GM21381 (cell line): ENCODE measurements at regions not wholly inside any gene's neighbourhood (a gene's known extent, or its start where the extent isn't known, plus 50 kb on each side); places are given as distances from the start of the nearest gene placed in this dataset.

Experiments
- ATAC-seq: cut with Tn5 transposase; IDR thresholded peaks from one replicate; pipeline ENCODE4 v1.9.1; 2021; ENCODE audit warnings: mild to moderate bottlenecking, moderate library complexity; ENCODE audit not compliant: unreplicated experiment

DNA sequence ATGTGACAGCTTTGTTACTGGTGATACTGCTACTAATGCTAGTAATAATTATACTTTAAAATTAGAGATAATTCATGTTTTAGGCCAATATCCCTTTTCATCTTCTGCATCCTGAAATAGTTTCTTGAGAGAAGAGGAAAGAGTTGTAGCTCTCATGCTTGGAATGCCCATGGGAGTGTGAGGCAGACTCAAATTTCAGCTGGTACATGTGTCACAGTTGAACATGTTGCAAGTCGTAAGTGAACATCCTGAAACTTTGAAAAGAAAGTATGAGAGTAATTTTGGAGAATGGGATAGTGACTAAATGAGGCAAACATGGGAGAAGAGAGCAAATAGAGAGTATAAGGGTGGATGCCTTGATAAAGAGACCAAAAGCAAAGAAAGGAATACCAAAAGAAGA, 168.0 kb downstream of the TMTC3 start:
- ATAC-seq = no peak

DNA sequence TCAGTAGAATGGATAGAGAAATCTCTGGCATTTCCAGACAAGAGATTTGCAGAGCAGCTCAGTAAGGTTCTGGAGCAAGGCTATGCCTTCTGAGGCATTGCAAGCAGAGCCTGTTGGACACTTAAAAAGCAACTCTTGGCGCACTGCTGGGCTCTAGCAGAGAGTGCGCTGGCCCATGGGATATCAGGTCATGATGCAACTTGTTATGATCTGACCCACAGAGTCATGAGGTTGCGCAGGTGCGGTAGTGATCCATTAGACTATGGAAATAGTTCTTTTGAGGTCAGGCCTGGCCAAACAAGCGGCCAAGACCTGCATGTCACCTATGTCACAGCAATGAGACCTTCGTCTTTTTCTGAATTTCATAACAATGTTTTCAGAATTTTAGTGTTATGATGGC, 168.6 kb downstream of the TMTC3 start:
- ATAC-seq = no peak

DNA sequence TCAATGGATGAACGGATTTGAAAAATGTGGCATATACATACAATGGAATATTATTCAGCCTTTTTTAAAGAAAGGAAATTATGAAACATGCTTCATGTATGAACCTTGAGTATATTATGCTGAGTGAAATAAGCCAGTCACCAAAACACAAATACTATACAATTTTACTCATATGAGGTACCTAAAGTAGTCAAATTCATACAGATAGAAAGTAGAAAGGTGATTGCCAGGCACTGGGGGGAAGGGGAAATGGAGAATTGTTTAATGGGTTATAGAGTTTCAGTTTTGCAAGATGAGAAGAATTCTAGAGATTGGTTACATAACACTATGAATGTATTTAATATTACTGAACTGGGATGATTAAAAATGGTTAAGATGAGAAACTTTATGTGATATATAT, 171.4 kb downstream of the TMTC3 start:
- no peak for ATAC-seq

- ATAC-seq = no peak
Observed at GRCh38 chr12:88314706-88315105, 172.6 kb downstream of the TMTC3 start.

DNA sequence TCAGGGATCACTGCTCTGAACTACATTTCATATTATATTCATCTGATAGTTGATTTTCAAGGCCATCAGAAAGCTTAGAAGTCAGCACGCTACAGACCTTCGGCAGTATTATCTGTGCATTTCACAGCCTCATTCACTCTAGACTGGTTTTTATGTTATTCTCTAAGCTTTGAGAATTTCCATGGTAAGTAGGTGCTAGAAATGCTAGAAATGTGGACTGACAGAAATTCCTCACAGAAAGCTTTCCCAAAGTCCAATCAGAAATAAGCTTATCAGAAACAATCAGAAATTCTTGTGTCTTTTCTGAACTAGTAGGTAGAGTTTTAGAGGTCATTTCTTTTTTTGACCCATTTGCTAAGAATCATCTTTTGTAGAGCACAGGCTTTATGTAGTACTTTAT, 176.6 kb downstream of the TMTC3 start:
- ATAC-seq = no peak

GRCh38 chr12:88325076-88325815, 183.1 kb downstream of the TMTC3 start:
- ATAC-seq = no peak

- ATAC-seq = no peak
Observed at GRCh38 chr12:88325816-88326189, 183.7 kb downstream of the TMTC3 start.

- ATAC-seq = no peak
Observed at GRCh38 chr12:88327276-88327675, 185.2 kb downstream of the TMTC3 start.

DNA sequence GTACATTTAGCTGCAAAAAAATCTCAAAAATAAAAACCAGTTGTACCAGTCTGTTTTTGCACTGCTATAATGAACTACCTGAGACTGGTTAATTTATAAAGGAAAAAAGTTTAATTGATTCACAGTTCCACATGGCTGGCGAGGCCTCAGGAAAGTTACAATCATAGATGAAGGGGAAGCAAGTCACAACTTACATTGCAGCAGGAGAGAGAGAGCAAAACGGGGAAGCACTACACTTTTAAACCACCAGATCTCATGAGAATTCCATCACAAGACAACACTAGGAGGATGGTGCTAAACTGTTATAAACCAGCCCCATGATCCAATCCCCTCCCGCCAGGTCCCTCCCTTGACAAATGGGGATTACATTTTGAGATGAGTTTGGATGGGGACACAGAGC, 186.0 kb downstream of the TMTC3 start:
- no peak for ATAC-seq

DNA sequence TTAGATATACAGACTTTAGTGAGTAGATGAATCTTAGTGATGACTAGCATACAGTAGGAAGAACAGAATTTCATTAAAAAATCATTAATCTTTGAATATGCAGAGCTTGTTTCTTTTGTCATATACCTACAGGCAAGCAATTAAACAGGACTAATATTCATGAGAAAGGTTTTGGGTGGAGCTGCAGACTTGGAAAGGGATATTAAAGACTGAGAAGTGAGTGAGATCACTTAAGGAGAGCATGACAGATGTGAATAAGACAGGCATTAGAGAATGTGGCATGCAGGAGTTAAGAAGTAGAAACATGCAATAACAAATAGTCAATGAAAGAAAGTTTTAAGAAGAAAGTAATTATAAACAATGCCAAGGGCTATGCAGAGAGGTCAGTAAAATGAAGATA, 187.7 kb downstream of the TMTC3 start:
- no peak for ATAC-seq

DNA sequence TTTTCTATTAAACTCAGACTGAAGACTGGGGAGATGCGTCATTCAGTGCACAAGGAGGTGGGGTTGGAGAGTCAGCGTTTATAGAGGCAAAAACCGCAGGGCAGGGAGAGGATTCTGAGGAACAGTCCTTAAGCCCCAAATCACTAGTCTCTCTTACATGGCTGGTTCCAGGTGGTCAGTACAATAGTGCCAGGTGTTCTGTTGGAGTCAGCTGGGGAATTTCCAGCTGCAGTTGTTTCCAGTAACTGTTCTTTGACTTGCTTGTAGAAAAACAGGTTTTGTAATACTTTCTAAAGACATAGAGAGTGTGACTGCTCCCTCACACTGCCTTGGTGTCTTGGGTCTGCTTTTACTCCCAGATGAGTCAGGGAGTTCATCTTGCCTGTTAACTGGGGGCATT, 192.2 kb downstream of the TMTC3 start:
- no peak for ATAC-seq

DNA sequence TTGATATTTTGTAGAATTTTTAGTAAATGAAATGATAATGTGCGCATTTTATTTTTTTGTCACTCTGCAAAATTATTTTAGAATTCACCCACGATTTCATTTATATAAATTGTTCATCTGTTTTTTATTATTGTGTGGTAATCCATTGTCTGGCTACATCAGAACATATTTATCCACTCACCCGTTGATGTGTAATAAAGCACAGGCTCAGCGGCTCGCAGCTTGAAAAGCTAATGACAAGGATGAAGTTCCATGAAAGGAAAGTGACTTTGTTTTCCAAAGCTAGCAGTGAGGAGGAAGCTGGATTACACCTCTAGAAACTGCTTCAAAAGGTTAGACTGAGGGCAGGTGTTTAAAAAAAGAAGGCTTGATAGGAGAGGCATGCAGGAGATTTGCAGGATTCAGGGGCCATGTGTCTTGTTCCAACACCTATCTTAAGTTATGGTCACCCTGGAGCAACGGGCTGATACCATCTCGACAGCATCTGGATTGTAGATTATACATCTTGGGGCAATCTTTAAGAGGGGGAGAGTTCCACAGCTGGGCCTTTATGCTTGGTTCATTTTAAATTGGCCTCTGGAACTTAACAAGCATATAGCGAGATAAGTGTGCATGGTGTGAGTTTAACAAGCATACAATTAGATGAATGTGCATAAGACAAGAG, 194.1 kb downstream of the TMTC3 start:
- ATAC-seq = no peak

- no peak for ATAC-seq
Observed at GRCh38 chr12:88338486-88338885, 196.4 kb downstream of the TMTC3 start.

- no peak for ATAC-seq
Observed at GRCh38 chr12:88339254-88339949, 197.3 kb downstream of the TMTC3 start.

DNA sequence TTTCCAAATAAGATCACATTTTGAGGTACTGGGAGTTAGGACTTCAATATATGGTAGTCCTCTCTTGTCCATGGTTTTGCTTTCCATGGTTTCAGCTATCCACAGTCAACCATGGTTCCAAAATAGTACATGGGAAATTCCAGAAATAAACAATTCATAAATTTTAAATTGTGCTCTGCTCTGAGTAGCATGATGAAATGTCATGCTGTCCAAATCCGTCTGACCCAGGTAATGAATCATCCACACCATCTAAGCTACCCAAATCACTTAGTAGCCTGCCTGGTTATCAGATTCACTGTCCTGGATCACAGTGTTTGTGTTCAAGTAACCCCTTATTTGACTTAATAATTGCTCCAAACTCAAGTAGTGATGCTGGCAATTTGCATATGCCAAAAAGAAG, 197.9 kb downstream of the TMTC3 start:
- ATAC-seq = no peak

GRCh38 chr12:88342251-88342806, 200.2 kb downstream of the TMTC3 start:
- ATAC-seq = no peak

DNA sequence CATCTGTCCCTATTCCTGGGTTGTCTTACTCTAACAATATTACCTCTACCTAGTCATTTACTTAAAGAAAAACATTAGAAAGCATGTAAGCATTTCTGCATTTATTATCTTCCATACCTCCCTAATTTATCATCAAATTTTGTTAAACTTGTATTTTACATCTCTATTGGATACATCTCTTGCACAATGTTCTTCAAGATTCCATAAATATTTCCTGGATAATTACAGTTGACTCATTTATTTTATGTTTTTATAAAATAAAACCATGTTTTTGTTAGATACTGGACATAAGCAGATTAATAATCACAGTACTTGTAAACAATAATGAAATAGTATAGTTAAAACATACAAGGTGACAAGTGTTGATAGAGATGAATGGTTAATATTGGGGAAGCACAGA, 209.0 kb downstream of the TMTC3 start:
- no peak for ATAC-seq

DNA sequence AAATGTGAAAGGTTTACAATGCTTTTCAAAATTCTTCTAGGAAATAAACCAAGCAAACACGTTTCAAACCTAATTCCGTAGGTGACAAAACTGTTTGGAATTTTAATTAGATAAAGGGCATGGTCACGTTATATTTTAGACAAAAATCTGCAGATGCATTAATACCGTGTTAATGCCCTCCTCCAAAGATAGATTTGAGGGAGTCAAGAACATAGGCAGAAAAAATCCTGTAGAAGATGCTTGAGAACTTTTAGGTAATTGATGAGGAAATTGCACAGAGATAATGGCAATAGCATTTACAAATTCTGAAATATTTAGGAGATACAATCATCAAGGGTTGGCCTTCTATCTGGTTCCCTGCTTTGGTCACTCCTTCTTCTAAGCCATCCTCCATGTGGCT, 212.6 kb downstream of the TMTC3 start:
- ATAC-seq = no peak

DNA sequence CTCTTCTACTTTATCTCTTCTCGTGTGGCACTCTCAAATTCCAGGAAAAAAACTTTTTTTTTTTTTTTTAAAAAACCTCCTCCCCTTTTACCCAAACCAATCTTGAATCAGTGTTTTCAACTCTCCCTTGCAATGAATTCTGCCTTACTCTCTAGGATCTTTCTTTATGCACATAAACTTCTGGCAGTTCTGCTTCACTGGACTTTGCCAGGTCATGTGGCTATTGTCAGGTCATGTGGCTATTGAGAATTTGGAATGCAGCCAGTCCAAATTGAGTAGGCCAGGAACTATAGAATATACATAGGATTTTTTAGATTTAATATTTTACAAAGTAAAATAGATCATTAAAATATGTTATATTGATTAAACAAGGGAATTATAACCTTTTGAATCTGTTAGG, 218.2 kb downstream of the TMTC3 start:
- ATAC-seq = no peak

DNA sequence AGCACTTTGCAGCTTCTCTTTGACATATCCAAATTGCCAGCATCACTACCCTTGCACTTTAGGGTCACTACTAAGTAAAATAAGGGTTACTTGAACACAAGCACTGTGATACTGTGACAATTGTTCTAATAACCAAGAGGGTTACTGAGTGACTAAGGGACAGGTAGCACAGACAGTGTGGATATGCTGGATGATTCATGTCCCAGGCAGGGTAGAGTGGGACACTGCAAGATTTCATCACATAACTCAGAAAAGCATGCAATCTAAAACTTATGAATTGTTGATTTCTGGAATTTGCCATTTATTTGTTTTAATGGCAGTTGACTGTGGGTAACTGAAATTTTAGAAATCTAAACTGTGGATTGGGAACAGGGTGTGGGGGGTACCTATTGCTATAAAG, 218.8 kb downstream of the KITLG start:
- no peak for ATAC-seq

DNA sequence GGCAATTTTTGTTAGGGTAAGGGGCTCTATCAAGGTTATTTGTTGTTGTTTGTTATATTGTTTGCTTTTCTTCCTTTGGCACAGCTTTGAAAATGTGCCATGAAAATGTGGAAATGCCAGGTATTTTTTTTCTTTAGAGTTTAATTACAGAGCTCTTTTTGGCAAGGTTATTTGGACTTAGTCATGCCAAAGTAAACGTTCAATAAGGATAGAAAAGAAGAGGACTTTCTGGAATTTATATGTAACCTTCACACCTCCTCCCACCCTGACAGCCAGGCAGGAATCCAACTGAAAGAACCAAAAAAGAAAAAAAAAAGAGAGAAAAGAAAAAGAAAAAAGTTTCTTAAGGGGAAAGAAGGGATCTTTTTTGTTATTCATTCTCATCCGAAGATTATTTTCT, 217.8 kb downstream of the KITLG start:
- no peak for ATAC-seq

DNA sequence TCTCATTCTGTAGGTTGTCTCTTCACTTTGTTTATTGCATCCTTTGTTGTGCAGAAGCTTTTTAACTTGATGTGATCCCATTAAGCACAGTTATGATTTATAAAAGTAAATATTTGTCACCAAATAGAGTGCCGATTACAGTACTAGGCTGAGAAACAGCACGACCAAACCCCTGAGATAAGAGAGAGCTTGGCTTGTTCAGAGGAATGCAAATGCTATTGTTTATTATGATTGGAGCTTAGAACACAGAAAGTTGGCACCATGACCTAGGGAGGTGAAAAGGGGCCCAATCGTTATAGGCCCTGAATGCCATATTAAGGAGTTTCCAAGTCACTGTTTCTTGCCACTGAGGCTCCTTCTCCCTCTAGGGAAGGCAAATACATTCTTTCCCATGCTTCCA, 214.9 kb downstream of the KITLG start:
- ATAC-seq = no peak
